Activated naive CD8-positive, alpha-beta T cell treated with anti-CD3 and anti-CD28 coated beads, Interleukin-2, amount 10 ng/mL, durations not matched to agents 7 days and 5 days (primary cell): ENCODE measurements at regions not wholly inside any gene's neighbourhood (a gene's known extent, or its start where the extent isn't known, plus 50 kb on each side); places are given as distances from the start of the nearest gene placed in this dataset.
A peak's percentile ranks its signal among the peaks of the same experiment; 100 is the strongest.
"Not testable (repeated sequence)": the region's sequence is repeated elsewhere in the genome, so short reads cannot be mapped to it uniquely, and the experiment has no call there.

Experiments used
- ATAC-seq: fragments of 150-1000 bp; cut with Tn5 transposase; one replicate; pipeline ENCODE4 v1.10.0; 2021; ENCODE audit warnings: low read depth, moderate library complexity
- POLR2A ChIA-PET: fragments of 350-600 bp; sonication (Branson Sonifier 250); formaldehyde crosslinking; loops from one replicate; lab custom pipeline; 2021; ENCODE audit warnings: antibody characterized with exemption; lab: Charles Lee
- DNase-seq: peaks from one replicate; pipeline ENCODE4 v3.0.0; 2021
- H3K27ac Mint-ChIP-seq: one replicate; pipeline ENCODE4 v1.8.0; 2022; ENCODE audit warnings: mild to moderate bottlenecking, mixed read lengths
- H3K27me3 Mint-ChIP-seq: one replicate; pipeline ENCODE4 v1.8.0; 2022; ENCODE audit warnings: mild to moderate bottlenecking, moderate library complexity, mixed read lengths
- H3K36me3 Mint-ChIP-seq: one replicate; pipeline ENCODE4 v1.8.0; 2021; ENCODE audit warnings: mild to moderate bottlenecking, mixed read lengths
- H3K4me1 Mint-ChIP-seq: one replicate; pipeline ENCODE4 v1.8.0; 2021; ENCODE audit warnings: mixed read lengths
- H3K4me3 Mint-ChIP-seq: one replicate; pipeline ENCODE4 v1.8.0; 2022; ENCODE audit warnings: mild to moderate bottlenecking, moderate library complexity, mixed read lengths
- H3K9me3 Mint-ChIP-seq: one replicate; pipeline ENCODE4 v1.8.0; 2021; ENCODE audit warnings: mixed read lengths

- Mint-ChIP-seq H3K9me3 (no peaks in the 10 kb centered on the region), H3K27me3 (peaks cover 5% of the 10 kb centered on the region), H3K27ac (peak overlapping the region; percentile 26), H3K4me1 (peaks cover 24% of the 10 kb centered on the region), H3K4me3 (no peak overlapping the region), H3K36me3 (no peaks in the 10 kb centered on the region)
- POLR2A ChIA-PET: no interaction called here
- ATAC-seq: no peak
- DNase-seq: no peak
Measured at GRCh38 chr15:58355382-58355971, 76.3 kb upstream of the LIPC start.

GRCh38 chr15:58355973-58356372 lies 75.8 kb upstream of the LIPC start:
- no peak overlapping the region for H3K27ac Mint-ChIP-seq

GRCh38 chr15:58357529-58358476 lies 74.0 kb upstream of the LIPC start:
- Mint-ChIP-seq H3K9me3 (no peaks in the 10 kb centered on the region), H3K27ac (peak overlapping the region; percentile 88), H3K4me3 (peak overlapping the region; percentile 59), H3K27me3 (peaks cover 2% of the 10 kb centered on the region), H3K36me3 (no peaks in the 10 kb centered on the region), H3K4me1 (peaks cover 24% of the 10 kb centered on the region)
- POLR2A ChIA-PET: interaction anchor here (0.5 to 0.9 kb wide), 4 partner anchors 12 to 490 kb away, joined by 3 to 4 read pairs (median 3); no protein-coding TSS in a partner anchor
- ATAC-seq (peak; percentile 80), DNase-seq (no peak)

More at GRCh38 chr15:58355973-58356372, 75.8 kb upstream of the LIPC start:
- POLR2A ChIA-PET: no interaction called here
- Mint-ChIP-seq H3K27me3 (peaks cover 5% of the 10 kb centered on the region), H3K9me3 (no peaks in the 10 kb centered on the region), H3K4me3 (no peak overlapping the region), H3K4me1 (peaks cover 24% of the 10 kb centered on the region), H3K36me3 (no peaks in the 10 kb centered on the region)
- no peak for DNase-seq
- no peak for ATAC-seq

- peaks cover 14% of the 10 kb centered on the region for H3K36me3 Mint-ChIP-seq
- H3K9me3 Mint-ChIP-seq: peaks cover 7% of the 10 kb centered on the region
- no peak for DNase-seq
- POLR2A ChIA-PET: interaction anchor here (0.8 kb wide), 1 partner anchor 410 kb away, joined by 3 read pairs; the partner anchor contains the start of gene MINDY2
- H3K4me3 Mint-ChIP-seq: no peak overlapping the region
- ATAC-seq: no peak
- no peak overlapping the region for H3K27ac Mint-ChIP-seq
- H3K4me1 Mint-ChIP-seq: peaks cover 30% of the 10 kb centered on the region
- H3K27me3 Mint-ChIP-seq: no peaks in the 10 kb centered on the region
Measured at GRCh38 chr15:58360421-58361090, 71.2 kb upstream of the LIPC start.

GRCh38 chr15:58361273-58361759 lies 70.5 kb upstream of the LIPC start:
- Mint-ChIP-seq H3K4me3 (no peak overlapping the region), H3K4me1 (peaks cover 30% of the 10 kb centered on the region), H3K36me3 (peaks cover 20% of the 10 kb centered on the region), H3K9me3 (peaks cover 7% of the 10 kb centered on the region), H3K27me3 (no peaks in the 10 kb centered on the region), H3K27ac (no peak overlapping the region)
- no peak for ATAC-seq
- no peak for DNase-seq
- POLR2A ChIA-PET: no interaction called here

GRCh38 chr15:58362262-58362922 lies 69.4 kb upstream of the LIPC start:
- Mint-ChIP-seq H3K4me3 (no peak overlapping the region), H3K9me3 (peaks cover 7% of the 10 kb centered on the region), H3K27ac (peak overlapping the region; percentile 21), H3K27me3 (no peaks in the 10 kb centered on the region), H3K36me3 (peaks cover 22% of the 10 kb centered on the region), H3K4me1 (peaks cover 26% of the 10 kb centered on the region)
- POLR2A ChIA-PET: interaction anchor here (0.6 to 0.9 kb wide), 2 partner anchors 85 to 539 kb away, joined by 3 read pairs; no protein-coding TSS in a partner anchor
- no peak for ATAC-seq
- DNase-seq: no peak

- H3K36me3 Mint-ChIP-seq: peaks cover 22% of the 10 kb centered on the region
- not testable (repeated sequence) for H3K27me3 Mint-ChIP-seq, DNase-seq, H3K9me3 Mint-ChIP-seq, ATAC-seq
- H3K4me3 Mint-ChIP-seq: peak overlapping the region; percentile 32
- H3K27ac Mint-ChIP-seq: peak overlapping the region; percentile 17
- POLR2A ChIA-PET: interaction anchor here (0.6 to 0.9 kb wide), 2 partner anchors 85 to 538 kb away, joined by 3 read pairs; no protein-coding TSS in a partner anchor
- peaks cover 19% of the 10 kb centered on the region for H3K4me1 Mint-ChIP-seq
Measured at GRCh38 chr15:58363118-58363517, 68.7 kb upstream of the LIPC start.

GRCh38 chr15:58363673-58364072 lies 68.1 kb upstream of the LIPC start:
- H3K27ac Mint-ChIP-seq, H3K27me3 Mint-ChIP-seq, H3K9me3 Mint-ChIP-seq, ATAC-seq, DNase-seq, POLR2A ChIA-PET: not testable (repeated sequence)
- Mint-ChIP-seq H3K36me3 (peaks cover 22% of the 10 kb centered on the region), H3K4me1 (peaks cover 14% of the 10 kb centered on the region), H3K4me3 (peak overlapping the region; percentile 32)

- DNase-seq, ATAC-seq, H3K27ac Mint-ChIP-seq, H3K9me3 Mint-ChIP-seq, POLR2A ChIA-PET, H3K4me3 Mint-ChIP-seq, H3K27me3 Mint-ChIP-seq: not testable (repeated sequence)
- Mint-ChIP-seq H3K4me1 (peaks cover 20% of the 10 kb centered on the region), H3K36me3 (peaks cover 22% of the 10 kb centered on the region)
Measured at GRCh38 chr15:58365098-58365497, 66.7 kb upstream of the LIPC start.

GRCh38 chr15:58369261-58369701 lies 62.5 kb upstream of the LIPC start:
- H3K4me1 Mint-ChIP-seq: peaks cover 12% of the 10 kb centered on the region
- POLR2A ChIA-PET: interaction anchor here (1.4 kb wide), 1 partner anchor 10 kb away, joined by 5 read pairs; no protein-coding TSS in a partner anchor
- peak overlapping the region; percentile 84 for H3K4me3 Mint-ChIP-seq
- no peaks in the 10 kb centered on the region for H3K27me3 Mint-ChIP-seq
- peak; percentile 85 for ATAC-seq
- DNase-seq: no peak
- peak overlapping the region; percentile 89 for H3K27ac Mint-ChIP-seq
- peaks cover 9% of the 10 kb centered on the region for H3K9me3 Mint-ChIP-seq
- peaks cover 26% of the 10 kb centered on the region for H3K36me3 Mint-ChIP-seq

- H3K9me3 Mint-ChIP-seq: peaks cover 10% of the 10 kb centered on the region
- POLR2A ChIA-PET: interaction anchor here (1.4 kb wide), 1 partner anchor 11 kb away, joined by 5 read pairs; no protein-coding TSS in a partner anchor
- no peak for DNase-seq
- no peaks in the 10 kb centered on the region for H3K27me3 Mint-ChIP-seq
- H3K36me3 Mint-ChIP-seq: peaks cover 20% of the 10 kb centered on the region
- no peak overlapping the region for H3K27ac Mint-ChIP-seq
- ATAC-seq: no peak
- peaks cover 12% of the 10 kb centered on the region for H3K4me1 Mint-ChIP-seq
- peak overlapping the region; percentile 84 for H3K4me3 Mint-ChIP-seq
Measured at GRCh38 chr15:58369956-58370355, 61.8 kb upstream of the LIPC start.

- POLR2A ChIA-PET: no interaction called here
- H3K4me3 Mint-ChIP-seq: no peak overlapping the region
- H3K27me3 Mint-ChIP-seq: no peaks in the 10 kb centered on the region
- peaks cover 10% of the 10 kb centered on the region for H3K9me3 Mint-ChIP-seq
- ATAC-seq: no peak
- peaks cover 11% of the 10 kb centered on the region for H3K4me1 Mint-ChIP-seq
- peaks cover 13% of the 10 kb centered on the region for H3K36me3 Mint-ChIP-seq
- no peak for DNase-seq
- no peak overlapping the region for H3K27ac Mint-ChIP-seq
Measured at GRCh38 chr15:58374147-58374546, 57.6 kb upstream of the LIPC start.
